ENCODE measurements at regions not wholly inside any gene's neighbourhood (a gene's known extent, or its start where the extent isn't known, plus 50 kb on each side); places are given as distances from the start of the nearest gene placed in this dataset.

DNA sequence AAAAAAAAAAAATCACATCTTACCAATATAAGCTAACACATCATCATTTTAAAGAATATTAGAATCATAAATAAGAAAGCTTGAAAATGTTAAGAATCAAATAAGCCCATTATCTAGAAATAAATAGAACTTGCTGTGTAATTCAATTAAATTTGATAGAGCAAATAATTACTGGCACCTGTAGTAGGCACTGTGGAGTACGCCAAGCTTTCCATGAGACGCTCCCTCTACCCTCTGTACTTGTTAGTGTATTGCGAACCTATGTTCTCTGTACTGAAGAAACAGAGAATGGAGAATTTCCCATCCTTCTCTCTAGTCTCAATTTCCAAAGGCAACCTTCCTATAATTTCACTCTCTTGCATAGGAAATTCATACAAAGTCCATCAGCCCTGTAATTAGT, 61.7 kb upstream of the HAND2 start:
- H3K4me3 Mint-ChIP-seq, result no peak overlapping the region
- no peak for DNase-seq (ENCODE audit: low spot score in 2 of 2, unreplicated experiment in 2 of 2)
- H3K36me3 Mint-ChIP-seq, result no peaks in the 10 kb centered on the region
- H3K9me3 Mint-ChIP-seq, result no peaks in the 10 kb centered on the region
- peaks cover 10% of the 10 kb centered on the region for H3K4me1 Mint-ChIP-seq
- TF ChIP-seq, protein P1, sequence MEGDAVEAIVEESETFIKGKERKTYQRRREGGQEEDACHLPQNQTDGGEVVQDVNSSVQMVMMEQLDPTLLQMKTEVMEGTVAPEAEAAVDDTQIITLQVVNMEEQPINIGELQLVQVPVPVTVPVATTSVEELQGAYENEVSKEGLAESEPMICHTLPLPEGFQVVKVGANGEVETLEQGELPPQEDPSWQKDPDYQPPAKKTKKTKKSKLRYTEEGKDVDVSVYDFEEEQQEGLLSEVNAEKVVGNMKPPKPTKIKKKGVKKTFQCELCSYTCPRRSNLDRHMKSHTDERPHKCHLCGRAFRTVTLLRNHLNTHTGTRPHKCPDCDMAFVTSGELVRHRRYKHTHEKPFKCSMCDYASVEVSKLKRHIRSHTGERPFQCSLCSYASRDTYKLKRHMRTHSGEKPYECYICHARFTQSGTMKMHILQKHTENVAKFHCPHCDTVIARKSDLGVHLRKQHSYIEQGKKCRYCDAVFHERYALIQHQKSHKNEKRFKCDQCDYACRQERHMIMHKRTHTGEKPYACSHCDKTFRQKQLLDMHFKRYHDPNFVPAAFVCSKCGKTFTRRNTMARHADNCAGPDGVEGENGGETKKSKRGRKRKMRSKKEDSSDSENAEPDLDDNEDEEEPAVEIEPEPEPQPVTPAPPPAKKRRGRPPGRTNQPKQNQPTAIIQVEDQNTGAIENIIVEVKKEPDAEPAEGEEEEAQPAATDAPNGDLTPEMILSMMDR (IDR thresholded peaks at IDR 0.05; ENCODE audit: unreplicated experiment), result no peak
- H3K27ac Mint-ChIP-seq, result no peak overlapping the region
- H3K27me3 Mint-ChIP-seq (ENCODE audit: low read depth), result no peaks in the 10 kb centered on the region

DNA sequence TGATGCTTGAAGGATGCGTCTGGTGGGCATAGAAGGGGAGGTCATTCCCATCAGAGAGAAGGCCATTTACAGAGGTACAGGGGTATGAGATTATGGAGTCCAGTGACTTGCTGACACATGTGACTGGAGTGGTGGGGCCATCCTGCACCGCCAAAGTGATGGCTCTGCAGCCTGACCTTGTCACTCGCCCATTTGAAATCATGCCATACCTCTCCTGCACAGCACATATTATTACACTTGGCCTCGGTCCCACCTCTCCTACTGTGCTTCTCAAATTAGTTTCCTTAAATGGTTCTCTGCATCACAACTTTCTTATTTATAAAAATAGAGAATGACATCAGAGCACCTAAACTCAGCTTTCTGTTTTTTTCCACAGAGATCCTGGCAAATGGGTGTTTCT, 60.7 kb upstream of the HAND2 start:
- H3K36me3 Mint-ChIP-seq, result no peaks in the 10 kb centered on the region
- peaks cover 19% of the 10 kb centered on the region for H3K4me1 Mint-ChIP-seq
- H3K4me3 Mint-ChIP-seq, result no peak overlapping the region
- H3K9me3 Mint-ChIP-seq, result no peaks in the 10 kb centered on the region
- TF ChIP-seq, protein P1 (IDR thresholded peaks at IDR 0.05; ENCODE audit: unreplicated experiment), result no peak
- no peaks in the 10 kb centered on the region for H3K27me3 Mint-ChIP-seq (ENCODE audit: low read depth)
- H3K27ac Mint-ChIP-seq, result no peak overlapping the region
- no peak for DNase-seq (ENCODE audit: low spot score in 2 of 2, unreplicated experiment in 2 of 2)

DNA sequence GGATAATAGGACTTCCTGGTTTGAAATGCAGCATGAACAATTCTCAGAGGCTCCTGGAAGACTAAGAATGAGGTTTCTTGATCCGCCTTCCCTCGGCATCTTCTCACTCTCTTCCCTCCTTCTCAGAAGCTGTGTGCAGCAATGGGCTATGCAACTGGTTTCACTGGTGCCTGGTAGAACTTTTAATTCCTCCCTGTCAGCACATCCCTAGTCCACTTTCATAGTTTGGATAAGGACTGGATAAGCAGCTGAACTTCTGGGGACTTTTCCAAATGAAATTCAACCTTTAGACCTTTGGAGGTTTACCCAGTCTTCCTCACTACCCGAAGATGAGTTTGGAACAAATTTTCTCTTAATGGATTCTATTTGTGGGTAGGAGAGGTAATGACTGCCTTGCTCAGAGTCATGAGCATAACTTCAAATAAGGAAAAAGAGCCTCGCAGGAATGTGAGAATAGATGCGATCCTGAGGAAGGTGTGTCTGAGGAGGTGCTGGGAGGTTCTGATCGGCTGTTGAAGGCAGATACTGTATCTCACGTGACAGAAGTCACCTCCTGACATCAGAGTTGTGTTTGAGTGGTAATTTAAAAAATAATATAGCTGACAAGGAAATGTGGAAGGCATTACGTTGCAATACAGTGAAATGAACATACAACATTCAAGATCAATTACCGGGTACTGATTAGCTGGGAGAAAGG, 56.0 kb upstream of the HAND2 start:
- H3K36me3 Mint-ChIP-seq, result peaks cover 2% of the 10 kb centered on the region
- H3K9me3 Mint-ChIP-seq, result no peaks in the 10 kb centered on the region
- H3K27me3 Mint-ChIP-seq (ENCODE audit: low read depth), result peaks cover 4% of the 10 kb centered on the region

DNA sequence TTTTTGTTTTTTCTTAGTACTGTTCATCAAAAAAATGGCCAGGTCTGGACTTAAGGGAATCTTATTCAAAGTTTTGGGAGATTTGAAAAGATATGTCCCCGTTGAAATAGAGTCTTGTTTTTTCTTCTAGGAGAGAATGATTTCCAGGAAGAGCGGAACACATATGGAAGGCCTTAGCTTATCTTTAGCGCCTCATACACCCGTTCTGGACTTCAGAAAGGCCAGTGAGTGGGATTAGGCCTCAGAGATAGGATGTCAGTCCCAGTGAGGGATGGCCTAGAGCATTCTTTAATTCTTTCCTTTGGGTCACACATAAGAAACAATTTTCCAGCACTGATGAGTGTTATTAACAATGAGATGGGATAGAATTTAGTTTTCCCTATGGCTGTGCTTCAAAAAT, 54.5 kb upstream of the HAND2 start:
- Mint-ChIP-seq H3K4me1 (peaks cover 29% of the 10 kb centered on the region), H3K27me3 (ENCODE audit: low read depth) (peaks cover 4% of the 10 kb centered on the region), H3K36me3 (peaks cover 2% of the 10 kb centered on the region), H3K27ac (peak overlapping the region; percentile 55), H3K9me3 (no peaks in the 10 kb centered on the region), H3K4me3 (no peak overlapping the region)
- TF ChIP-seq, protein P1 (IDR thresholded peaks at IDR 0.05; ENCODE audit: unreplicated experiment), result no peak
- DNase-seq (ENCODE audit: low spot score in 2 of 2, unreplicated experiment in 2 of 2), result no peak

More for the DNA sequence above, 56.0 kb upstream of the HAND2 start:
- Mint-ChIP-seq H3K27ac (no peak overlapping the region), H3K4me1 (peaks cover 25% of the 10 kb centered on the region), H3K4me3 (no peak overlapping the region)
- TF ChIP-seq, protein P1 (IDR thresholded peaks at IDR 0.05; ENCODE audit: unreplicated experiment), result no peak
- DNase-seq (ENCODE audit: low spot score in 2 of 2, unreplicated experiment in 2 of 2), result no peak

Measured in mesothelial cell of epicardium (in vitro differentiated cells).